ENCODE measurements at regions not wholly inside any gene's neighbourhood (a gene's known extent, or its start where the extent isn't known, plus 50 kb on each side); places are given as distances from the start of the nearest gene placed in this dataset.

DNA sequence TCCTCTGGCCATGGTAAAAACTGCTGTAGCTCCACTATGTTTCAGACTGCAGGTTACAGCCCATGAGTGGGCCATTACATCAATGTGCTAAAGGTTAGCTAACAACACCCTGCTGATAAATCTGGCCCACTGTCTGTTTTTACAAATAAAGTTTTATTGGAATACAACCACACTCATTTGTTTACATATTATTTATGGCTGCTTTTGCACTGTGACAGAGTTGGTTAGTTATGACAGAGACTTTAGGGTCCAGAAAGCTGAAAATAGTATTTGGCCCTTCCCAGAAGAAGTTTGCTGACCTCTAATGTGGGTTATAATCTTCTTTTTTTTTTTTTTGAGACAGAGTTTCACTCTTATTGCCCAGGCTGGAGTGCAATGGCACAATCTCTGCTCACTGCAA is 134.2 kb upstream of the PWP1 start:
- Histone ChIP-seq H3K4me1 (ENCODE audit: control insufficient read depth, extremely low read depth, insufficient read depth, low read length) (no peaks in the 10 kb centered on the region), H3K36me3 (ENCODE audit: control insufficient read depth in 2 of 2, extremely low read depth in 1 of 2, insufficient read depth in 2 of 2, low read length in 2 of 2) (no peaks in the 10 kb centered on the region), H3K4me2 (ENCODE audit: insufficient read depth, low read length) (no peak overlapping the region), H3K27me3 (ENCODE audit: control insufficient read depth in 2 of 2, insufficient read depth in 2 of 2, low read length in 2 of 2) (no peaks in the 10 kb centered on the region), H2AFZ (ENCODE audit: low read depth, low read length) (no peak overlapping the region), H3K9me3 (replicated peaks; ENCODE audit: control insufficient read depth, insufficient read depth, low read length) (no peaks in the 10 kb centered on the region), H4K20me1 (replicated peaks; ENCODE audit: control insufficient read depth, extremely low read depth, insufficient read depth, low read length) (no peaks in the 10 kb centered on the region), H3K4me3 (replicated peaks in 1 of 3; ENCODE audit: insufficient read depth in 1 of 3, low read depth in 1 of 3, low read length in 3 of 3) (no peak overlapping the region), H3K27ac (ENCODE audit: insufficient read depth, low read depth, low read length) (no peak overlapping the region), H3K9me1 (replicated peaks; ENCODE audit: control insufficient read depth, extremely low read depth, insufficient read depth, low read length) (no peaks in the 10 kb centered on the region), H3K79me2 (ENCODE audit: control insufficient read depth, insufficient read depth, low read length) (no peaks in the 10 kb centered on the region), H3K9ac (replicated peaks; ENCODE audit: extremely low read depth, insufficient read depth, low read length) (no peak overlapping the region)
- ChIA-PET CTCF (no interaction called here), POLR2A (no interaction called here)
- TF ChIP-seq GATA2 (IDR thresholded peaks at IDR 0.05; ENCODE audit: insufficient read depth, insufficient read length, low read depth, low read length) (no peak), POLR2A (IDR thresholded peaks at IDR 0.05; ENCODE audit: low read depth, low read length) (no peak), POLR2AphosphoS5 (IDR thresholded peaks at IDR 0.05; ENCODE audit: insufficient read depth, low read depth, low read length) (no peak), CTCF (IDR thresholded peaks at IDR 0.05; ENCODE audit: extremely low read depth in 1 of 2, insufficient read depth in 1 of 2, low read depth in 1 of 2, low read length in 2 of 2) (no peak), EZH2 (IDR thresholded peaks at IDR 0.05; ENCODE audit: borderline replicate concordance, low read depth, low read length, severe bottlenecking) (no peak), MYC (IDR thresholded peaks at IDR 0.05; ENCODE audit: low read depth, low read length) (no peak), FOS (IDR thresholded peaks at IDR 0.05; ENCODE audit: borderline replicate concordance, insufficient read depth, low read length) (no peak), JUN (IDR thresholded peaks at IDR 0.05; ENCODE audit: borderline replicate concordance, insufficient read depth, insufficient read length, low read depth) (no peak)
- TF ChIP-seq, protein P1, sequence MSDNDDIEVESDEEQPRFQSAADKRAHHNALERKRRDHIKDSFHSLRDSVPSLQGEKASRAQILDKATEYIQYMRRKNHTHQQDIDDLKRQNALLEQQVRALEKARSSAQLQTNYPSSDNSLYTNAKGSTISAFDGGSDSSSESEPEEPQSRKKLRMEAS (IDR thresholded peaks at IDR 0.05; ENCODE audit: insufficient read depth, insufficient read length) = no peak
- DNase-seq (ENCODE audit: low read depth, low spot score) (no peak), FAIRE-seq (no peak)
- dilution Hi-C loops (cut with MboI; ENCODE audit: extremely low pct_ligation_motif_present, low sequenced_read_pairs) = no loop called here
- intact Hi-C loops (cut with micrococcal nuclease) = no loop called here
- BruUV-seq (replicated peaks) = no TSS peak
